SU-DHL-6 (cell line): ENCODE measurements at regions not wholly inside any gene's neighbourhood (a gene's known extent, or its start where the extent isn't known, plus 50 kb on each side); places are given as distances from the start of the nearest gene placed in this dataset.

ENCODE experiments used
- H2AFZ ChIP-seq: fragments of 200-600 bp; sonication (generic); 2 replicates; pipeline ENCODE4 v1.6.1; 2014; ENCODE audit warnings: low read depth, mild to moderate bottlenecking, moderate library complexity, mixed read lengths, antibody characterized with exemption, low read length; ENCODE audit not compliant: severe bottlenecking
- H3F3A ChIP-seq: fragments of 200-600 bp; shearing (Covaris generic); 2 replicates; pipeline ENCODE4 v1.6.0; 2016; ENCODE audit warnings: antibody characterized with exemption, mild to moderate bottlenecking; ENCODE audit not compliant: insufficient read depth
- H3K27ac ChIP-seq: fragments of 200-600 bp; sonication (generic); 2 replicates; pipeline ENCODE4 v1.5.1; 2016; ENCODE audit warnings: low read depth, mild to moderate bottlenecking, low read length, moderate library complexity, mixed read lengths
- H3K27me3 ChIP-seq: fragments of 200-600 bp; sonication (generic), shearing (Covaris generic); 2 replicates; pipeline ENCODE4 v1.6.0; 2014; ENCODE audit warnings: mild to moderate bottlenecking, low read length
- H3K36me3 ChIP-seq: fragments of 200-600 bp; sonication (generic); 2 replicates; pipeline ENCODE4 v1.6.1; 2014; ENCODE audit warnings: mild to moderate bottlenecking, low read length, mixed read lengths
- H3K4me2 ChIP-seq: fragments of 300-600, 200-600 bp; shearing (Covaris generic), sonication (generic); 2 replicates; pipeline ENCODE4 v1.6.0; 2014; ENCODE audit warnings: low read length, low read depth, mild to moderate bottlenecking; ENCODE audit not compliant: poor library complexity, severe bottlenecking
- H3K4me3 ChIP-seq: fragments of 200-600 bp; sonication (generic); 2 replicates; pipeline ENCODE4 v1.5.1; 2014; ENCODE audit warnings: antibody characterized with exemption, low read length, mild to moderate bottlenecking, mixed read lengths; ENCODE audit not compliant: insufficient read depth, poor library complexity, severe bottlenecking
- H3K79me2 ChIP-seq: fragments of 200-600 bp; sonication (generic); 2 replicates; pipeline ENCODE4 v1.6.1; 2014; ENCODE audit warnings: mild to moderate bottlenecking, low read length, moderate library complexity; ENCODE audit not compliant: insufficient read depth
- H3K9ac ChIP-seq: fragments of 200-600 bp; sonication (generic); 2 replicates; pipeline ENCODE4 v1.7.0; 2014; ENCODE audit warnings: mild to moderate bottlenecking, low read length
- H3K9me2 ChIP-seq: fragments of 200-600 bp; sonication (generic); replicated peaks from 2 replicates; pipeline ENCODE4 v1.6.1; 2014; ENCODE audit warnings: low read length; ENCODE audit not compliant: insufficient read depth
- H3K9me3 ChIP-seq: fragments of 200-600 bp; sonication (generic); 2 replicates; pipeline ENCODE4 v1.6.1; 2014; ENCODE audit warnings: low read length, mixed read lengths; ENCODE audit not compliant: insufficient read depth
- H4K20me1 ChIP-seq: fragments of 200-600 bp; sonication (generic); 2 replicates; pipeline ENCODE4 v1.6.1; 2014; ENCODE audit warnings: low read depth, mild to moderate bottlenecking, antibody characterized with exemption, low read length, moderate library complexity, mixed read lengths
- CTCF ChIP-seq: fragments of 200-600 bp; sonication (generic); IDR thresholded peaks from one replicate; pipeline ENCODE4 v1.5.1; 2017; ENCODE audit warnings: antibody characterized with exemption, mild to moderate bottlenecking, low read length, moderate library complexity; ENCODE audit not compliant: insufficient read depth, poor library complexity, severe bottlenecking
- EZH2phosphoT487 ChIP-seq: fragments of 200-600 bp; sonication (generic), shearing (Covaris generic); conservative IDR thresholded peaks from 2 replicates; pipeline ENCODE4 v1.6.1; 2018; ENCODE audit warnings: mild to moderate bottlenecking, antibody characterized with exemption, low read length, moderate library complexity, mixed read lengths

- Histone ChIP-seq H3K79me2 (no peaks in the 10 kb centered on the region), H3K9me2 (no peaks in the 10 kb centered on the region), H3K27me3 (no peaks in the 10 kb centered on the region), H3K36me3 (no peaks in the 10 kb centered on the region), H3F3A (no peaks in the 10 kb centered on the region), H4K20me1 (no peaks in the 10 kb centered on the region), H3K9ac (no peak overlapping the region), H3K27ac (no peak overlapping the region), H3K4me3 (no peak overlapping the region), H3K4me2 (no peak overlapping the region), H2AFZ (no peak overlapping the region), H3K9me3 (no peaks in the 10 kb centered on the region)
- TF ChIP-seq CTCF: no peak
- TF ChIP-seq EZH2phosphoT487: no peak
Observed at GRCh38 chr18:78899241-78899640, 80.4 kb upstream of the SALL3 start.

- Histone ChIP-seq H2AFZ (no peak overlapping the region), H3F3A (no peaks in the 10 kb centered on the region), H3K9me2 (no peaks in the 10 kb centered on the region), H3K79me2 (no peaks in the 10 kb centered on the region), H3K27ac (no peak overlapping the region), H3K9ac (no peak overlapping the region), H3K27me3 (no peaks in the 10 kb centered on the region), H3K9me3 (no peaks in the 10 kb centered on the region), H3K4me2 (no peak overlapping the region), H3K36me3 (no peaks in the 10 kb centered on the region), H4K20me1 (no peaks in the 10 kb centered on the region), H3K4me3 (no peak overlapping the region)
- TF ChIP-seq CTCF (no peak), EZH2phosphoT487 (no peak)
Observed at GRCh38 chr18:78900938-78901909, 78.4 kb upstream of the SALL3 start.

- Histone ChIP-seq H3K27me3 (no peaks in the 10 kb centered on the region), H2AFZ (no peak overlapping the region), H3K4me3 (no peak overlapping the region), H3K4me2 (no peak overlapping the region), H3F3A (no peaks in the 10 kb centered on the region), H3K9me3 (no peaks in the 10 kb centered on the region), H3K27ac (no peak overlapping the region), H3K79me2 (no peaks in the 10 kb centered on the region), H3K36me3 (no peaks in the 10 kb centered on the region), H4K20me1 (no peaks in the 10 kb centered on the region), H3K9me2 (no peaks in the 10 kb centered on the region), H3K9ac (no peak overlapping the region)
- TF ChIP-seq EZH2phosphoT487 (no peak), CTCF (no peak)
Observed at GRCh38 chr18:78901923-78902794, 77.5 kb upstream of the SALL3 start.
